Astrocyte (in vitro differentiated cells and primary cell): ENCODE measurements at regions not wholly inside any gene's neighbourhood (a gene's known extent, or its start where the extent isn't known, plus 50 kb on each side); places are given as distances from the start of the nearest gene placed in this dataset.

Source experiments
- DNase-seq: peaks from one replicate; pipeline ENCODE4 v3.0.0-alpha.2; 2010; ENCODE audit warnings: low read depth
- FAIRE-seq: peaks from 2 replicates; lab custom pipeline; 2011; peaks lifted over from hg19 to GRCh38; lab: Jason Lieb, UNC
- H2AFZ ChIP-seq: 2 replicates; pipeline ENCODE4 v1.6.0; 2012; ENCODE audit warnings: low read depth, low read length, inconsistent platforms
- H3K27ac ChIP-seq: 2 replicates; pipeline ENCODE4 v1.5.1; 2011; ENCODE audit warnings: low read depth, low read length, inconsistent platforms
- H3K27me3 ChIP-seq: 2 replicates; pipeline ENCODE4 v1.6.0; 2011; ENCODE audit warnings: low read length, inconsistent platforms; ENCODE audit not compliant: insufficient read depth
- H3K36me3 ChIP-seq: 2 replicates; pipeline ENCODE4 v1.5.1; 2011; ENCODE audit warnings: low read length, inconsistent platforms; ENCODE audit not compliant: insufficient read depth
- H3K4me1 ChIP-seq: 2 replicates; pipeline ENCODE4 v1.5.1; 2011; ENCODE audit warnings: low read length, inconsistent platforms; ENCODE audit not compliant: insufficient read depth
- H3K4me2 ChIP-seq: 2 replicates; pipeline ENCODE4 v1.6.0; 2012; ENCODE audit warnings: low read length, inconsistent platforms
- H3K4me3 ChIP-seq: 2 replicates; pipeline ENCODE4 v1.5.1; 2011; ENCODE audit warnings: low read depth, mild to moderate bottlenecking, low read length, inconsistent platforms; ENCODE audit not compliant: insufficient read depth
- H3K79me2 ChIP-seq: 2 replicates; pipeline ENCODE4 v1.6.0; 2012; ENCODE audit warnings: mild to moderate bottlenecking, low read length, inconsistent platforms; ENCODE audit not compliant: insufficient read depth
- H3K9ac ChIP-seq: 2 replicates; pipeline ENCODE4 v1.6.0; 2012; ENCODE audit warnings: mild to moderate bottlenecking, low read length, inconsistent platforms
- H3K9me3 ChIP-seq: 2 replicates; pipeline ENCODE4 v1.5.1; 2012; ENCODE audit warnings: low read depth, mild to moderate bottlenecking, low read length, inconsistent platforms; ENCODE audit not compliant: insufficient read depth
- H4K20me1 ChIP-seq: 2 replicates; pipeline ENCODE4 v1.6.0; 2012; ENCODE audit warnings: low read length, inconsistent platforms; ENCODE audit not compliant: insufficient read depth
- H3K27ac Mint-ChIP-seq: one replicate; pipeline ENCODE4 v1.8.0; 2021; ENCODE audit warnings: mild to moderate bottlenecking, mixed read lengths; ENCODE audit not compliant: unreplicated experiment
- H3K27me3 Mint-ChIP-seq: one replicate; pipeline ENCODE4 v1.8.0; 2021; ENCODE audit warnings: low read depth, mixed read lengths; ENCODE audit not compliant: unreplicated experiment
- H3K36me3 Mint-ChIP-seq: one replicate; pipeline ENCODE4 v1.8.0; 2021; ENCODE audit warnings: low read depth, mixed read lengths; ENCODE audit not compliant: unreplicated experiment
- H3K4me1 Mint-ChIP-seq: one replicate; pipeline ENCODE4 v1.8.0; 2021; ENCODE audit warnings: low read depth, mixed read lengths; ENCODE audit not compliant: unreplicated experiment
- H3K4me3 Mint-ChIP-seq: one replicate; pipeline ENCODE4 v1.8.0; 2021; ENCODE audit warnings: mild to moderate bottlenecking, moderate library complexity, mixed read lengths; ENCODE audit not compliant: unreplicated experiment
- H3K9me3 Mint-ChIP-seq: one replicate; pipeline ENCODE4 v1.8.0; 2021; ENCODE audit warnings: mild to moderate bottlenecking, mixed read lengths; ENCODE audit not compliant: unreplicated experiment
- EZH2 ChIP-seq: IDR thresholded peaks from 2 replicates; pipeline ENCODE4 v1.6.1; 2012; ENCODE audit warnings: mild to moderate bottlenecking, low read length, inconsistent platforms; ENCODE audit not compliant: insufficient read depth
- TF ChIP-seq, protein P1 (sequence below): IDR thresholded peaks from 2 replicates; pipeline ENCODE4 v1.5.1; 2011; ENCODE audit warnings: low read depth, mild to moderate bottlenecking, inconsistent platforms, low read length, moderate library complexity; ENCODE audit not compliant: insufficient read depth

DNA sequence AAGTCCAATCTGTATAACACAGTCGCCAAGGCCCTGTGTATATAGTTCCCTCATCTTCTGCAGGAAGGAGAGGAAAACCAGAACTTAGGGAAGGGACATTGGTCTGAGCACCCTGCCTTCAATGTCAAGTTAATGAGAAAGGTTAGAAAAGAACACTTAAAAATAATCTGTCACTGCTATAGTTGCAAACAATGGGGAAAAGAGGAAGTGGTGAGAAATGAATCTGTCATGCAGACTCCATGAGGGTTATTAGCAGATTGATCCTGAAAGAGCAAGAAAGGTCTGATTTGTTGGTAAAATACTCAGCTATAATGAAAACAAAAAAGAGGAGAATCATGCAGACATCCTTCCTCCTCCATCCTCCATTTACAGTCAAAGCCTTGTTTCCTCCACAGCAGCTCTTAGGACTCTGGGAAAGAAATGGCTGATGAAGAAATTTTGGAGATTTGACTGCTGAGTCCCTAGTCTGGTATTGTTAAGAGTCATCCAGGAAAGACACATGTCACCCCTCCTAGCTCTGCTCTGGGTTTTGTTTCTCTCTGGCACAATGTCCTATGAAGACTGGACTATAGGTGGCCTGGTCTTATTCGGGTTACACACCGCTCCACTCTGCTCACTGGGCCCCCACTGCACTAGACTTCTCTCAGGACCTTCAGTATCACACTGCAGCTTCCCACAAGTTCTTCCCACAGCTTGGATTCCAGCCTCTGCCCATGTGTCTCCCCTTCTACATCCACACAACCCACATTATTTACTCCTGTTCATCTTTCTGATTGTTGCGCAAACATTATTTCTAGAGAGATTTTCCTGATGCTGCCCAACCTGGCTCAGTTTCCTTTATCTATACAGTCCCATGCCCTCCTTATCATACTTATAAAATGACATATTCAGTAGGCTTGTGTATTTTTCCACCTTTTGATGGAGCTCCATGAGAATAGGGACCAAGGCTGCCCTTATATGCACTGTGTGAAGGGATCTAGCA is 56.5 kb upstream of the XYLT1 start:
- Histone ChIP-seq H3K4me3 (no peak overlapping the region), H2AFZ (no peak overlapping the region), H3K9me3 (no peaks in the 10 kb centered on the region), H3K4me2 (no peak overlapping the region), H3K79me2 (no peaks in the 10 kb centered on the region), H3K9ac (no peak overlapping the region), H3K4me1 (no peaks in the 10 kb centered on the region), H3K36me3 (no peaks in the 10 kb centered on the region), H3K27ac (no peak overlapping the region), H3K27me3 (no peaks in the 10 kb centered on the region), H4K20me1 (no peaks in the 10 kb centered on the region)
- no peaks in the 10 kb centered on the region for H3K4me1 Mint-ChIP-seq
- no peaks in the 10 kb centered on the region for H3K27me3 Mint-ChIP-seq
- no peak for TF ChIP-seq EZH2
- TF ChIP-seq, protein P1, sequence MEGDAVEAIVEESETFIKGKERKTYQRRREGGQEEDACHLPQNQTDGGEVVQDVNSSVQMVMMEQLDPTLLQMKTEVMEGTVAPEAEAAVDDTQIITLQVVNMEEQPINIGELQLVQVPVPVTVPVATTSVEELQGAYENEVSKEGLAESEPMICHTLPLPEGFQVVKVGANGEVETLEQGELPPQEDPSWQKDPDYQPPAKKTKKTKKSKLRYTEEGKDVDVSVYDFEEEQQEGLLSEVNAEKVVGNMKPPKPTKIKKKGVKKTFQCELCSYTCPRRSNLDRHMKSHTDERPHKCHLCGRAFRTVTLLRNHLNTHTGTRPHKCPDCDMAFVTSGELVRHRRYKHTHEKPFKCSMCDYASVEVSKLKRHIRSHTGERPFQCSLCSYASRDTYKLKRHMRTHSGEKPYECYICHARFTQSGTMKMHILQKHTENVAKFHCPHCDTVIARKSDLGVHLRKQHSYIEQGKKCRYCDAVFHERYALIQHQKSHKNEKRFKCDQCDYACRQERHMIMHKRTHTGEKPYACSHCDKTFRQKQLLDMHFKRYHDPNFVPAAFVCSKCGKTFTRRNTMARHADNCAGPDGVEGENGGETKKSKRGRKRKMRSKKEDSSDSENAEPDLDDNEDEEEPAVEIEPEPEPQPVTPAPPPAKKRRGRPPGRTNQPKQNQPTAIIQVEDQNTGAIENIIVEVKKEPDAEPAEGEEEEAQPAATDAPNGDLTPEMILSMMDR, result no peak
- no peak for FAIRE-seq
- no peaks in the 10 kb centered on the region for H3K36me3 Mint-ChIP-seq
- no peak for DNase-seq
- no peak overlapping the region for H3K4me3 Mint-ChIP-seq
- H3K9me3 Mint-ChIP-seq, result peaks cover 4% of the 10 kb centered on the region
- H3K27ac Mint-ChIP-seq, result no peak overlapping the region

DNA sequence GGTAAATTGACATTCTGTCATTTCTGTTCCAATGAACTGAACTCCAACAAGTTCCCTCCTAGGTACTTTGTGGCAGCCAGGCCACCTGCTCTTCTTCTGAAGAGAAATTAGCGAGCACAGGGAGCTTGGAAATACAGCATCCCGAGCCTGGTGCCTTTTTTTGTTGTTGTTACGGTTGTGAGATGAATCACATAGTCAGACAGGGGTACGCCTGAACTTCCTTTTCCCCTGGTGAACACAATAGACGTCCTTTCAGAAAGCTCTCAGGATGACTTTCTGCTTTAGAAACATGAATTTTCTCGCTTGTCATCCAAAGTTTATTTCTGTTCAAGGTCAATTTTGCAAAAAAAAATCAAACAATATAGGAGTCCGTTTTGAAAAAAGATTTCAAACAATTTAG is 53.9 kb upstream of the XYLT1 start:
- peaks cover 12% of the 10 kb centered on the region for H3K4me1 ChIP-seq
- H3K4me3 Mint-ChIP-seq, result no peak overlapping the region
- FAIRE-seq, result no peak

More for the DNA sequence above, 53.9 kb upstream of the XYLT1 start:
- Histone ChIP-seq H3K27ac (no peak overlapping the region), H3K4me2 (no peak overlapping the region), H3K27me3 (no peaks in the 10 kb centered on the region), H4K20me1 (no peaks in the 10 kb centered on the region), H3K36me3 (no peaks in the 10 kb centered on the region), H2AFZ (no peak overlapping the region), H3K9ac (no peak overlapping the region), H3K4me3 (no peak overlapping the region), H3K79me2 (no peaks in the 10 kb centered on the region), H3K9me3 (no peaks in the 10 kb centered on the region)
- TF ChIP-seq, protein P1, result no peak
- no peak for TF ChIP-seq EZH2
- Mint-ChIP-seq H3K27me3 (no peaks in the 10 kb centered on the region), H3K9me3 (peaks cover 2% of the 10 kb centered on the region), H3K4me1 (peaks cover 6% of the 10 kb centered on the region), H3K27ac (no peak overlapping the region), H3K36me3 (no peaks in the 10 kb centered on the region)
- no peak for DNase-seq
